HG02678 (cell line): ENCODE measurements at regions not wholly inside any gene's neighbourhood (a gene's known extent, or its start where the extent isn't known, plus 50 kb on each side); places are given as distances from the start of the nearest gene placed in this dataset.

Experiments
- ATAC-seq: cut with Tn5 transposase; IDR thresholded peaks from one replicate; pipeline ENCODE4 v1.9.1; 2021; ENCODE audit warnings: mild to moderate bottlenecking, moderate library complexity; ENCODE audit not compliant: unreplicated experiment

- ATAC-seq = no peak
Measured at GRCh38 chr6:50102676-50103075, 52.9 kb upstream of the DEFB112 start.

- ATAC-seq = no peak
Measured at GRCh38 chr6:50110587-50110986, 60.9 kb upstream of the DEFB112 start.

- no peak for ATAC-seq
Measured at GRCh38 chr6:50112981-50113857, 63.5 kb upstream of the DEFB112 start.

DNA sequence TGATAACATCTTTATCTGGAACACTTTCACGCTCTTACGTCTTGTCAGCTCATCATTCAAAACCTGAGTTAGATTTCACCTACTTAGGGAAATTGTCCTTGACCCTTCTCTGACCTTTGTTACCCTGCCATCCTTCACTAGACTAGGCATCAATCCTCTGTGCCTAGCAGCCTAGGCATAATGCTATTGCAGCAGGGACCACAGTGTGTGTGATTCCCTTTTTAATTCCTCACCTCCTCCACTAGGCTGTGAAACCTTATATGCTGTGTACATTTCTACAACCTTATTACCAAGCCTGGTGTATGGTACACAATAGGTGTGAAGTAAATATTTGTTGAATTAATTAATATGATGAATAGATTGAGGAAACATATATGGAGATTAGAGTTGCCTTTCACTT is 66.7 kb upstream of the DEFB112 start:
- no peak for ATAC-seq

DNA sequence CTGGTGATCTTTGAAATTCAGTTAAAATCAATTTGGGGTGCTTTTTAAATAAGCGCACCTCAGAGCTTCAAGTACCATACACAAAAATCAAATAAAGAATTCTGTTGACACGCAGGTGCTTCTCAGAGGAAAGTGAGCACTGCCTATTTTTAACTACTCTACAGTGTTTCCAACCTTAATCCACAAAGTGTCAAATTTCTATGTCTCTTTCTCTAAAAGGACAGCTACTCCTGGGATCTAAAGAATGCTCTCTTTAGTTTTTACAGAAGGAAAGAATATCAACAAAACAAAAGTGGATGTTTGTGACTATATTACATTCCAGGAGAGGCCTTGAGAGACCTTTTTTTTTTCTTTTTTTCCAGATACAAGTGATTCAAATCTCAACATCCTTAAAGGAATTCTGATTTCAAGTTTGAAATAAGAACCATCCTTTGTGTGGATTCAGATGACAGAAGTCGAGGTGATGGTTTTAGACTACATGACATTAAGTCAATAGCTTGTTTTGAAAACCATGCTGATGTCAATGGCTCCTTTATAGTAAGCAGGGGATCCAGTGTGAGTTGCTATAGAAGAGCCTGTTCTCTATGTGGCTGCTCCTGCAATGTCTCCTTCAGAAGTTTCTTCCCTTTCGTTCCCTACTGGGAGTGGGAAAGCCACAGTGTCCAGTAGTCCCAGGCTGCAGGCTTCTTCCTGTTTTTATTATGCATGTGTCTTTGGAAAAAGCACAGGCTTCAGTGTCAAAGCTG is 67.2 kb upstream of the DEFB112 start:
- ATAC-seq = no peak

DNA sequence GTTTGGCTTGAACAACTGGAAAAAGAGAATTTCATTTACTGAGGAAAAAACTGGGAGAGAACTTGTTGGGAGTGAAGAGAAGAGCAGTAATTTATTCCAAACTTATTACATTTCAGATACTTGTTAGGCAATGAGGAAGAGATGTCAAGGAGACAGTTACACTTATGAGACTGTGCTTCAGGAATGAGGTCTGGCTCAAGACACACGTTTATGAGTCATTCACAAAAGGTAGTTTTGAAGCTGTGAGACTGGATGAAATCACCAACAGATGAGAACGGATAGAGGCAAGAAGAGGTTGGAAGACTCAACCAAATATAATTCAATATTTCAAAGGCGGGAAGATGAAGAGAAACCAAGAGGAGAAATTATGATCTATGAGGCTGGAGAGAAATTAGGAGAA is 70.6 kb upstream of the DEFB112 start:
- ATAC-seq = no peak

GRCh38 chr6:50123688-50124087 is 74.0 kb upstream of the DEFB112 start:
- no peak for ATAC-seq

DNA sequence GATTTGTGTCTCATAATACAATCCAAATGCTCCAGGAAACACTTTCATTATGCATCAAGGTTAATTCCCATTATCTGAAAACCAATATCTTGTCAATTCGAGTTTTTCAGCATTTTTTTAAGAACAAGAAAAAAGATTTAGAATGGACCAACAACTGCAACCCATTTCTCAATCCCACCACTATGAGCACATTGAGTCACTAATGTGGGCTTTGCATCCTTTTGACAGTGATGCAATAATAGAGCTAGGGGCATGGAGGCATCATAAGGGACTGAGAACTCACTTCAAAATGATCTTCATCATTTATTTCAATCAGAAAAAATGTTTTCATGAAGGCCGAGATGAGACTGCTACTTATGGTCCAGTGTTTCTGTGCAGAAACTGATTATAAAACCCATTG is 74.8 kb upstream of the DEFB112 start:
- ATAC-seq = no peak

DNA sequence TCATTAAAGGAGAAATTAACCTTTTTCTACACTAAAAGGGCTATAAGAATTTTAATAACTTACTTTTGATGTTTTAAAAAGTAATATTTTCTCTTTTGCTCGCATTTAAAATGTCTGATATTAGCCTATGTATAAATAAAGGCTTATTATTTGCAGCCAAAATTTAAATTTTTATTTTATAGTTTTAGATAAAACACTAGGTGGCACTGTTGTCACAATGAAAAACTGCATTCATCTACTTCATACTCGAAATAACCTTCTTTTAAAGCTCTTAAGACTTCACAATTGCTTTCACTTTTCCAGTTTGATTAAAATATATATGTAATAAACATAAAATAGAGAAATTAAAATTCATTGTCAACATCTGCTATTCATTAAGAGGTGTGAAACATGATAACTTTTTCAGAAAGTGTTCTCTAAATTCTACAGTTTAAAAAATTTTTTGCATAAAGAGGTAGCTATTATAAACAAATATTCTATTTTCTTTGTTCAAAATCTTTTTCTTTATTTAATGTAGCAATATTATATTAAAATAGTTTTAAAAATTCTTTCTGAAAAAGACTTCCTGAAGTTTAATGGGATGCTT is 78.8 kb upstream of the DEFB112 start:
- ATAC-seq = no peak

DNA sequence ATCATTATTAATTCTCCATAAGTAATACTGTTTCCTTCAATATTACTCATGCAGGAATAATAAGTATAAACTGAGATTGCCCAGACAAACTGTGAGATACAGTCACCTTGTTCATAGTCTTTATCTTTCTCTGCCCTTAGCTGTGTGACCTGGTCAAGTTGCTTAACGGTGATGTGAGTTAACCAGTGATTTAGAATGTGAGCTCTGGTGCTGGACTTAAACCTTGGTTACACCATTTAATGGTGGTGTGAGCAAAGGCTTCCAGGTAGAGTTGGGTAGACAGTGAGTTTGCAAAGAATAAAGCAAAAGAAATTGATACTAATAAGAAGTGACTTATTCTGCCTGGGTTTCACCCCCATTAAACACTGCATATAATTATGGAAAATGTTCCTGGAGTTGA is 86.2 kb upstream of the DEFB112 start:
- no peak for ATAC-seq

DNA sequence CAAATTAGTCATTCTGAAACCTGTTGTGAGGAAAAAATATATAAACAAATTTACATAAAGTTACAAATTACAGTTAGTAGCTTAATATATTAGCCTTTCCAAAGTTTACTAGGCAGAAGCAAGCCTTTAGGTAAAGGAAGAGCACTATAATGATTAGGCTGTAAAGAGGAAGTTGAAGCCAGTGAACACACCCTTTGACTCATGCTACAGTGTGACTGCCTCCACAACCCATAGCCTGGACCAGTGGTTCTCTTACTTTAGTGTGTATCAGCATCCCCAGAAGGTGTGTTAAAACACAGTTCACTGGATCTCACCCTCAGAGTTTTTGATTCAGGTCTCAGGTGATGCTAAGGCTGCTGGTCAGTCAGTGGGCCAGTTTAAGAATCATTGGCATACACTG is 91.4 kb upstream of the DEFB112 start:
- no peak for ATAC-seq

DNA sequence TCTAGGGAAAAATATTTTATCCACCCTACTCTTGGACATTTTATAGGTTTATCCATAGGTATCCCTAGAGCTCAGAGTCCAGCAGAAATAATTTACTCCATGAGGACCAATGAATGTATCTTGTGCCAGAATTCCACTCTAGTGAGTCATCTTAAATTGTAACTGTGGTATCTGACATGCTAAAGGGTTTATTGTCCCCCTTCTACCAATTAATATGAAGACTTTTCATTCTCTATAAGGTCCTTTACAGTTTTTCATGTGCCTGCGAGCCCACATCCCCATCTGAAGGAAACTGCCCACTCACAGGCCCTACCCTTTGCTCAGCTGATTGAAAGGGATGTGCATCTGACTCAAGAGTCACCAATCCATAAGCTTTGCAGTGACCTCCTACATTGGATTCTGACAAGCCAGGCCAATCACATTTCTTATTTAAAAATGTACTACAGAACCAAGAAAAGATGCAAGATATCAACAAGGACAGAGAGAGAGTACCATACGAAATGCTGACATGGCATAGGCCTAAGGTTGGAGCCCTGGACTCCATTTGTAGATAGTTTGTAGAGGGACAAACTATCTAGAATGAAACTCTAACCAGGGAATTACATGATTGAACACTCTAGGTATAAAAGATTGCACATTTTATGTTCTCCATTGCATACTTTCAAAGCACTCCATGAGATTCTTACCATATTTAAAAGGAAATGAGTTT is 93.4 kb upstream of the DEFB112 start:
- ATAC-seq = no peak

DNA sequence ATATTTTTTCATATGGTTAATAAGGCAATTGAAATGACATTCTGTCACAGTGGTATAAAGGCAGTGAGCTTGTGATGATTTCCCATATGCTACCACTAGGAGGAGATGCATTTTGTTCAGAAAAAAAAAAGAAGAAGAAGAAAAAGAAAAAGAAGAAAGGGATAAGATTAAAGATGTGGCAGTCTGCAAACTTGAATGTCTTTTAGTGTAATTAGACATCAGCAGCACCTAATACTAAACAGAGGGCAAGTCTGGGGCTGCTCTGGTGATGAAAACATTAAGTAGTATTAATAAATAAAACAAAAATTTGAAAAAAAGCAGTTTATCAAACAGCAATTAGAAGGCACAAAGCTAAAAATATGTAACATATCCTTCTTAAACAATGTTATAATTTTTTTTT is 95.4 kb upstream of the DEFB112 start:
- ATAC-seq = no peak

GRCh38 chr6:50147371-50147770 is 97.6 kb upstream of the DEFB112 start:
- ATAC-seq = no peak

DNA sequence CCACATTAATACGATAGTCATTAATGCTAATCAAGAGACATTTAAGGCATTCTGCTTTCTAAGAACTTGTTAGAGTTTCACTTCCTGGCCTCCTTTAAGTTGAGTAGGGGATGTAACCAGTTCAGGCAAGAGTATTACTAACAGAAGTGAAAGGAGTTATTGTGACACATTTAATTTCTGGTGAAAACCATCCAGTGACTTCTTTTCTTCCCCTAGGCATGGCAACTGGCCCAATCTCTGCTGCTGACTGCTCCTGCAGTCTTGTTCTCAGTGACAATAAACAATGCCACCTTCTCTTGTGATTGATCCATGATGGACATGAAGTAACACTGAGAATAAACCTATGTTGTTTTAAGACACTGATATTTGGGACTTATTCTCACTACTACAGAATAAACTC is 130.9 kb upstream of the DEFB112 start:
- ATAC-seq = no peak

- ATAC-seq = no peak
Measured at GRCh38 chr6:50185006-50185405, 135.3 kb upstream of the DEFB112 start.

- no peak for ATAC-seq
Measured at GRCh38 chr6:50187351-50187921, 137.7 kb upstream of the DEFB112 start.

DNA sequence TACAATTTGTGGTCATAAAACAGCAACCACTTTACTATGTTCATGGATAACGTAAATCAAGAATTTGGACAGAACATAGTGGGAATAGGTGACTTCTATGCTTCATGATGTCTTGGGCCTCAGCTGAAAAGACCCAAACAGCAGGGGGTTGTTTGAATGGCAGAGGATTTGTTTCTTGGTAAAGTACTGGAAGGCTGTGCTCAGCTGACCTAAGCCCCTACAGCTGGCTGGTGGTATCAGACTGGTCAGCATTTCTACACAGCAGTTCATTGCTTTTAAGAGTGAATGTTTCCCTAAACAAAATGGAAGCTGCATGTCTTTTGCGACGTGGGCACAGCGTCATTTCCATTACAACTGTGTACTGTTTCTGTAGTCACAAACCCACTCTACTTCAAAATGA is 148.5 kb upstream of the DEFB112 start:
- ATAC-seq = no peak

DNA sequence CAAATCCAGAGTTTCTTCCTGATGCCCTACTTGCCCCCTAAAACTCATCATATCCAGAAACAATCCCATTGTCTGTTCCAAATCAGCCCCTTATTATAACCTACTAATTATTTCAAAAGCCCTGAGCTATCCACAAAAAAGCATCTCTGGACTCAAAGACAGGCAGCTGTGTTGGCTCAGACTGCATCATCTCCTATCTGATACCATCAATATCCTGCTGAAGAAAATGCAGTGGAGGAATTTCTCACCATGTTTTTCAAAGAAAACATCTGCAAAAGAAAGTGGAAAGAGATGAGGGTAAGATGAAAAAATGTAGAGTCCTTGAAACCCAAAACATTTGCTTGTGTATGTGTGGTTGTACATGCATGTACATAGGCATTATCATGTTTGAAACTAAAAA is 153.0 kb upstream of the DEFB112 start:
- no peak for ATAC-seq

- ATAC-seq = no peak
Measured at GRCh38 chr6:50211582-50211981, 161.9 kb upstream of the DEFB112 start.

DNA sequence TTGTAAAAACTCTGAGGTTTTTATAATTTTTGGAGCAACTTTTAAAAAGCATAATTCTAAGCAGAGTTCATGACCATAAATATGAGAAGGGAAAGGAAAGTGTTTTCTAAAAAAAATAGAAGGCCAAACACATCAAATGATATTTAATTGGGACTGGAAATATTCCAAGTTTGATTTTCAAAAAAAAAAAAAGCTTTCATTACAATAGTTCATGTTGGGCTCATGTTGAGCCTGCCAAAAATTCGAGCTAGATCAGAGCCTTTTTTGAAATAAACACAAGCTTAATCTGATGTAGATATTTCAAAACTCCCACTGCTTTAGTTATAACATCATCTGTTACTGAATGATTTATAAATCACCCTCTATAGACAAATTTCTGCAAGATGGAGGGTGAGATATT is 163.4 kb upstream of the DEFB112 start:
- no peak for ATAC-seq
